Embryonic facial prominence (tissue), 1 donor: ENCODE measurements at regions not wholly inside any gene's neighbourhood (a gene's known extent, or its start where the extent isn't known, plus 50 kb on each side); places are given as distances from the start of the nearest gene placed in this dataset.
A peak's percentile ranks its signal among the peaks of the same experiment; 100 is the strongest.
"Not testable (repeated sequence)": the region's sequence is repeated elsewhere in the genome, so short reads cannot be mapped to it uniquely, and the experiment has no call there.

ENCODE experiments used
- DNase-seq: peaks from one replicate; pipeline ENCODE4 v3.0.0-alpha.2; 2016; ENCODE audit errors: extremely low spot score

GRCh38 chr3:153903430-153903829 lies 217.8 kb upstream of the ARHGEF26 start:
- DNase-seq: no peak

GRCh38 chr3:153906366-153906765 lies 214.8 kb upstream of the ARHGEF26 start:
- DNase-seq: no peak

- no peak for DNase-seq
Measured at GRCh38 chr3:153910387-153910786, 210.8 kb upstream of the ARHGEF26 start.

GRCh38 chr3:153911116-153911515 lies 210.1 kb upstream of the ARHGEF26 start:
- DNase-seq: no peak

- no peak for DNase-seq
Measured at GRCh38 chr3:153919773-153920172, 201.4 kb upstream of the ARHGEF26 start.

GRCh38 chr3:153921826-153922225 lies 199.4 kb upstream of the ARHGEF26 start:
- no peak for DNase-seq

- no peak for DNase-seq
Measured at GRCh38 chr3:153925841-153926514, 195.2 kb upstream of the ARHGEF26 start.

GRCh38 chr3:153927107-153927506 lies 194.1 kb upstream of the ARHGEF26 start:
- no peak for DNase-seq

GRCh38 chr3:153928851-153929250 lies 192.3 kb upstream of the ARHGEF26 start:
- no peak for DNase-seq

- DNase-seq: not testable (repeated sequence)
Measured at GRCh38 chr3:153933481-153933880, 187.7 kb upstream of the ARHGEF26 start.

- no peak for DNase-seq
Measured at GRCh38 chr3:153944084-153944483, 177.1 kb upstream of the ARHGEF26 start.

- DNase-seq: no peak
Measured at GRCh38 chr3:153951276-153951675, 169.9 kb upstream of the ARHGEF26 start.

GRCh38 chr3:153952091-153952490 lies 169.1 kb upstream of the ARHGEF26 start:
- no peak for DNase-seq

- no peak for DNase-seq
Measured at GRCh38 chr3:153956613-153957012, 164.6 kb upstream of the ARHGEF26 start.

- DNase-seq: peak; percentile 55
Measured at GRCh38 chr3:153957421-153957820, 163.8 kb upstream of the ARHGEF26 start.

GRCh38 chr3:153958635-153959595 lies 162.3 kb upstream of the ARHGEF26 start:
- peak; percentile 87 for DNase-seq

- DNase-seq: no peak
Measured at GRCh38 chr3:153960458-153961074, 160.6 kb upstream of the ARHGEF26 start.

GRCh38 chr3:153961494-153961893 lies 159.7 kb upstream of the ARHGEF26 start:
- no peak for DNase-seq

- no peak for DNase-seq
Measured at GRCh38 chr3:153963012-153963411, 158.2 kb upstream of the ARHGEF26 start.

GRCh38 chr3:153967260-153967659 lies 153.9 kb upstream of the ARHGEF26 start:
- DNase-seq: no peak

GRCh38 chr3:153970047-153970446 lies 151.1 kb upstream of the ARHGEF26 start:
- no peak for DNase-seq

GRCh38 chr3:153970741-153971347 lies 150.3 kb upstream of the ARHGEF26 start:
- no peak for DNase-seq
